Breast epithelium (tissue), 3 donors: ENCODE measurements at regions not wholly inside any gene's neighbourhood (a gene's known extent, or its start where the extent isn't known, plus 50 kb on each side); places are given as distances from the start of the nearest gene placed in this dataset.

Source experiments
- CTCF ChIP-seq, 3 donors: fragments of 450-650 bp; IDR thresholded peaks; one replicate each; pipeline ENCODE4 v1.5.1; 2016 to 2017; ENCODE audit warnings: antibody characterized with exemption in 3 of 3, mild to moderate bottlenecking in 3 of 3, moderate library complexity in 3 of 3
- POLR2A ChIP-seq: fragments of 450-650 bp; IDR thresholded peaks from one replicate; pipeline ENCODE4 v1.6.1; 2016; ENCODE audit warnings: antibody characterized with exemption, mild to moderate bottlenecking, moderate library complexity

GRCh38 chr19:29372921-29373797, 152.6 kb upstream of the VSTM2B start:
- TF ChIP-seq CTCF (IDR thresholded peaks at IDR 0.05) (no peak), POLR2A (no peak)
